HG03521 (cell line): ENCODE measurements at regions not wholly inside any gene's neighbourhood (a gene's known extent, or its start where the extent isn't known, plus 50 kb on each side); places are given as distances from the start of the nearest gene placed in this dataset.

Experiments
- ATAC-seq: cut with Tn5 transposase; IDR thresholded peaks from one replicate; pipeline ENCODE4 v1.9.1; 2021; ENCODE audit warnings: mild to moderate bottlenecking, moderate library complexity; ENCODE audit not compliant: unreplicated experiment

- no peak for ATAC-seq
These were observed 75.4 kb upstream of the PWP1 start for GRCh38 chr12:107610021-107610859.

- ATAC-seq, result no peak
These were observed 73.1 kb upstream of the PWP1 start for GRCh38 chr12:107612508-107612907.

- ATAC-seq, result no peak
These were observed 68.7 kb upstream of the PWP1 start for GRCh38 chr12:107616941-107617340.

GRCh38 chr12:107618106-107618505 lies 67.5 kb upstream of the PWP1 start:
- ATAC-seq, result no peak

- ATAC-seq, result no peak
These were observed 65.8 kb upstream of the PWP1 start for GRCh38 chr12:107619831-107620230.

- no peak for ATAC-seq
These were observed 63.6 kb upstream of the PWP1 start for GRCh38 chr12:107622001-107622400.

- ATAC-seq, result no peak
These were observed 61.1 kb upstream of the PWP1 start for GRCh38 chr12:107624493-107624892.

GRCh38 chr12:107631715-107632114 lies 53.9 kb upstream of the PWP1 start:
- ATAC-seq, result no peak

- ATAC-seq, result no peak
These were observed 53.4 kb upstream of the PWP1 start for GRCh38 chr12:107632246-107632645.

- ATAC-seq, result no peak
These were observed 51.1 kb upstream of the PWP1 start for GRCh38 chr12:107634530-107634929.

- no peak for ATAC-seq
These were observed 50.5 kb upstream of the PWP1 start for GRCh38 chr12:107635139-107635538.
